PC-3 (cell line): ENCODE measurements at regions not wholly inside any gene's neighbourhood (a gene's known extent, or its start where the extent isn't known, plus 50 kb on each side); places are given as distances from the start of the nearest gene placed in this dataset.

Source experiments
- ATAC-seq: fragments of 200-7000 bp; cut with Tn5 transposase; 2 replicates; pipeline ENCODE4 v1.9.1; 2020; ENCODE audit warnings: mild to moderate bottlenecking, moderate library complexity
- BruUV-seq: library from RNA; stranded (reverse); fragments of 400-500 nt; replicated peaks from 2 replicates; lab custom pipeline; 2021; lab: Mats Ljungman, UMichigan
- CTCF ChIA-PET: fragments of 300-600 bp; sonication (Branson Sonifier 250); formaldehyde crosslinking; loops from one replicate; lab custom pipeline; 2022; ENCODE audit warnings: antibody characterized with exemption; lab: Charles Lee
- POLR2A ChIA-PET: fragments of 300-600 bp; sonication (Branson Sonifier 250); formaldehyde crosslinking; loops from one replicate; lab custom pipeline; 2022; ENCODE audit warnings: antibody characterized with exemption; ENCODE audit not compliant: unreplicated experiment; lab: Charles Lee
- DNase-seq: peaks from one replicate; pipeline ENCODE4 v3.0.0-alpha.2; 2015
- H2AFZ ChIP-seq: fragments of 300-600 bp; sonication (generic); 2 replicates; pipeline ENCODE4 v1.6.0; 2016; ENCODE audit warnings: antibody characterized with exemption, low read length
- H3F3A ChIP-seq: fragments of 300-600 bp; sonication (generic); one replicate; pipeline ENCODE4 v1.6.0; 2017; ENCODE audit warnings: antibody characterized with exemption, low read length, control low read depth, mild to moderate bottlenecking; ENCODE audit not compliant: unreplicated experiment
- H3K27ac ChIP-seq: fragments of 300-600 bp; sonication (generic); 2 replicates; pipeline ENCODE4 v1.5.1; 2016; ENCODE audit warnings: mild to moderate bottlenecking, low read length
- H3K27me3 ChIP-seq: fragments of 300-600 bp; sonication (generic); 2 replicates; pipeline ENCODE4 v1.6.1; 2016; ENCODE audit warnings: low read length, mixed read lengths
- H3K36me3 ChIP-seq: fragments of 300-600 bp; sonication (generic); 2 replicates; pipeline ENCODE4 v1.6.1; 2016; ENCODE audit warnings: low read depth, mixed run types, low read length, mixed read lengths
- H3K4me1 ChIP-seq: fragments of 300-600 bp; sonication (generic); 2 replicates; pipeline ENCODE4 v1.5.1; 2016; ENCODE audit warnings: low read length; ENCODE audit not compliant: insufficient read depth
- H3K4me2 ChIP-seq: fragments of 300-600 bp; sonication (generic); 2 replicates; pipeline ENCODE4 v1.6.0; 2016; ENCODE audit warnings: low read length
- H3K4me3 ChIP-seq: fragments of 300-600 bp; sonication (generic); 2 replicates; pipeline ENCODE4 v1.5.1; 2016; ENCODE audit warnings: mild to moderate bottlenecking, low read length, mixed read lengths
- H3K79me2 ChIP-seq: fragments of 300-600 bp; sonication (generic); 2 replicates; pipeline ENCODE4 v1.6.1; 2017; ENCODE audit warnings: low read length, mixed read lengths
- H3K9ac ChIP-seq: fragments of 300-600 bp; sonication (generic); 2 replicates; pipeline ENCODE4 v1.6.0; 2016; ENCODE audit warnings: mild to moderate bottlenecking, low read length
- H3K9me2 ChIP-seq: fragments of 300-600 bp; sonication (generic); replicated peaks from 2 replicates; pipeline ENCODE4 v1.6.1; 2016; ENCODE audit warnings: mixed run types, low read length, mixed read lengths
- H3K9me3 ChIP-seq: fragments of 300-600 bp; sonication (generic); 2 replicates; pipeline ENCODE4 v1.6.1; 2016; ENCODE audit warnings: low read length, mixed read lengths
- H4K20me1 ChIP-seq: fragments of 300-600 bp; sonication (generic); 2 replicates; pipeline ENCODE4 v1.6.1; 2016; ENCODE audit warnings: low read length, mixed read lengths
- CTCF ChIP-seq: fragments of 300-600 bp; sonication (generic); conservative IDR thresholded peaks from 2 replicates; pipeline ENCODE4 v1.5.1; 2017; ENCODE audit warnings: antibody characterized with exemption, low read depth, mild to moderate bottlenecking, low read length
- EZH2 ChIP-seq: fragments of 300-600 bp; sonication (generic); IDR thresholded peaks from one replicate; pipeline ENCODE4 v1.6.1; 2017; ENCODE audit warnings: antibody characterized with exemption, mild to moderate bottlenecking, low read length; ENCODE audit not compliant: unreplicated experiment
- EZH2phosphoT487 ChIP-seq: fragments of 300-600 bp; sonication (generic); IDR thresholded peaks from 2 replicates; pipeline ENCODE4 v1.6.1; 2018; ENCODE audit warnings: mild to moderate bottlenecking, antibody characterized with exemption, low read length, borderline replicate concordance
- intact Hi-C: fragments of 100-400 bp; cut with micrococcal nuclease; formaldehyde crosslinking; loops from 2 replicates; pipeline ENCODE4 v1.9.0; 2023

DNA sequence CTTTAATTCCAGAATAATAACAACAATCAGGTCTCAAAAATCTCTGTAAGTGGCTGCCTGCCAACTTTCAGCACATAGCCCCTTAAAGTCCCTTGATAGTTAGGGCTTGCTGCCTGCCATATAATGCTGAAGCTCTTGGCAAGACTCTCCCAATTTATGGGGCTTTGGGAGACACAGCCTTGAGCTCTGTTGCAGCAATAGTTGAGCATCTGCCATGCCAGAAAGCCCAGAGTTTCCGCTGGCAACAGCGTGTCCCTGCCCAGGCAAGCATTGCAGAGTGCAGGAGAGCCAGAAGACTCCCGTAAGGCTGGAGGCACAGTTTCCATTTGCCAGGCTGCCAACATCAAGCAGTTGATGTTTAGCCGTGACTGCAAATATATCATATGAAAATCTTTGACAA, 678.5 kb upstream of the NUDT12 start:
- H3K4me1 ChIP-seq: no peaks in the 10 kb centered on the region
- ATAC-seq: no peak
- no TSS peak for BruUV-seq
- H3K4me2 ChIP-seq: no peak overlapping the region
- no peaks in the 10 kb centered on the region for H3K79me2 ChIP-seq
- no peak for DNase-seq
- no peak overlapping the region for H3K27ac ChIP-seq
- H4K20me1 ChIP-seq: no peaks in the 10 kb centered on the region
- H3K9ac ChIP-seq: no peak overlapping the region
- TF ChIP-seq EZH2phosphoT487: no peak
- no peak for TF ChIP-seq CTCF
- TF ChIP-seq EZH2: no peak
- ChIA-PET POLR2A (interaction anchor here (0.6 kb wide), 1 partner anchor 678 kb away, joined by 3 read pairs; no protein-coding TSS in a partner anchor), CTCF (no interaction called here)
- no peak overlapping the region for H3K4me3 ChIP-seq
- H2AFZ ChIP-seq: no peak overlapping the region
- H3K27me3 ChIP-seq: no peaks in the 10 kb centered on the region
- intact Hi-C loops: no loop called here
- H3F3A ChIP-seq: no peaks in the 10 kb centered on the region
- H3K36me3 ChIP-seq: no peaks in the 10 kb centered on the region
- no peaks in the 10 kb centered on the region for H3K9me3 ChIP-seq
- no peaks in the 10 kb centered on the region for H3K9me2 ChIP-seq

- Histone ChIP-seq H3K27ac (no peak overlapping the region), H3K4me3 (no peak overlapping the region), H3K27me3 (no peaks in the 10 kb centered on the region), H3K4me2 (no peak overlapping the region), H3K9me2 (no peaks in the 10 kb centered on the region), H3K4me1 (no peaks in the 10 kb centered on the region), H4K20me1 (no peaks in the 10 kb centered on the region), H3K36me3 (no peaks in the 10 kb centered on the region), H3K9me3 (no peaks in the 10 kb centered on the region), H2AFZ (no peak overlapping the region), H3K79me2 (no peaks in the 10 kb centered on the region), H3K9ac (no peak overlapping the region), H3F3A (no peaks in the 10 kb centered on the region)
- DNase-seq (no peak), ATAC-seq (no peak)
- POLR2A ChIA-PET: no interaction called here
- TF ChIP-seq EZH2 (no peak), CTCF (no peak), EZH2phosphoT487 (no peak)
- CTCF ChIA-PET: no interaction called here
- BruUV-seq: no TSS peak
- intact Hi-C loops: no loop called here
Measured at GRCh38 chr5:104237586-104237985, 675.0 kb upstream of the NUDT12 start.

DNA sequence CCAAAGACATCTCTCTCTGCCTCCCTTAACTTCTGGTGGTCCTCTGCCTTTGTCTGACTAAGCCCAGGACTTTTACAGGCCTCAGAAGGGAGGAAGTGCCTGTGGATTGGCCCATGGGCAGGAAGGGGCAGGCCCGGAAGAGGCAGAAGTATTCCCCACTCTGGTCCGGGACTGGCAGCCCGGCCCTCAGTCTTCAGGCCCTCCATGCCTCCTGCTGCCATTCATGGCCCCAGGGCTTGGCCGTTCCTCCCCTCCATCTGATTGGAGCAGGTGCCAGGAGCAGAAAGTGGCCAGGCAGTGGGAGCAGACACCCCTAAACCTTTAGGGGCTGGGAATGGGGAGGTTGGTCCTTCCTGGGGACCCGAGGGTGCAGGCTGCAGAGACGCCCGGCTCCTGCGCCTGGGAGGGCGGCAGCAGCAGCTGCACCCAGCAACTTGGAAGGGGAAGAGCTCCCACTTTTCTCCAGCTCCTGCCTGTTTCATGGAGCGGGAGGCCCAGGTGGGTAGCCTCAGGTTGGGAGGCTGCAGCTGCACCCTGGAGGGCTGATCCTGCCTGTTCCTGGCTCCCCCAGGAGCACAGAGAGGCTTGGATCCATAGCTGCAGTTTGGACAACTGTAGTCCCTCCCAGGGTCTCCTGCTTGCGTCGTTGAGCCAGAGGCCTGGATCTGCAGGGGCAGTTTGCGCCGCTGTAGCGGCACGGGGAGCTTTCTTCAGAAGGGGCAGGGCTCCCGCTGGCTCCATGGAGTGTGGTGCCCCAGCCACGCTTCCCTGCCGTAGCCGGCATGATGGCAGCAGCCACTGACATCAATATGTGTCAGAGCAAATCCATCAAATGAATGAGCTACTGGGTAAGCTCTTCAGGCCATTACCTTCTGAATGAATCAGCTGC, 661.5 kb upstream of the NUDT12 start:
- ChIA-PET POLR2A (no interaction called here), CTCF (no interaction called here)
- no peak for ATAC-seq

More for the DNA sequence above, 661.5 kb upstream of the NUDT12 start:
- Histone ChIP-seq H3K79me2 (no peaks in the 10 kb centered on the region), H3F3A (no peaks in the 10 kb centered on the region), H2AFZ (no peak overlapping the region), H3K27me3 (no peaks in the 10 kb centered on the region), H3K4me1 (no peaks in the 10 kb centered on the region), H3K36me3 (no peaks in the 10 kb centered on the region), H3K4me2 (no peak overlapping the region), H4K20me1 (no peaks in the 10 kb centered on the region), H3K9ac (no peak overlapping the region), H3K4me3 (no peak overlapping the region), H3K9me3 (no peaks in the 10 kb centered on the region), H3K27ac (no peak overlapping the region), H3K9me2 (no peaks in the 10 kb centered on the region)
- no TSS peak for BruUV-seq
- TF ChIP-seq CTCF: no peak
- no peak for TF ChIP-seq EZH2
- TF ChIP-seq EZH2phosphoT487: no peak
- no peak for DNase-seq
- intact Hi-C loops: no loop called here
